Mesenchymal stem cell (in vitro differentiated cells and primary cell): ENCODE measurements at regions not wholly inside any gene's neighbourhood (a gene's known extent, or its start where the extent isn't known, plus 50 kb on each side); places are given as distances from the start of the nearest gene placed in this dataset.

Source experiments
- DNase-seq: peaks from one replicate; pipeline ENCODE4 v3.0.0-alpha.2; 2013
- H2AFZ ChIP-seq: one replicate; pipeline ENCODE4 v1.6.1; 2013; ENCODE audit warnings: low read depth, mild to moderate bottlenecking, control low read depth, inconsistent platforms, low read length, moderate library complexity
- H2AK5ac ChIP-seq: 2 replicates; pipeline ENCODE4 v1.6.1; 2013; ENCODE audit warnings: low read length, moderate library complexity, mild to moderate bottlenecking, inconsistent platforms; ENCODE audit not compliant: severe bottlenecking
- H2BK120ac ChIP-seq: one replicate; pipeline ENCODE4 v1.6.1; 2013; ENCODE audit warnings: low read depth, mild to moderate bottlenecking, inconsistent platforms, low read length, moderate library complexity
- H2BK12ac ChIP-seq, 2 experiments: one replicate each; pipeline ENCODE4 v1.6.1; 2013; ENCODE audit warnings: inconsistent platforms in 2 of 2, low read length in 2 of 2, mild to moderate bottlenecking in 2 of 2, moderate library complexity in 2 of 2, control low read depth in 1 of 2
- H2BK15ac ChIP-seq: one replicate; pipeline ENCODE4 v1.6.1; 2013; ENCODE audit warnings: mild to moderate bottlenecking, low read depth, inconsistent platforms; ENCODE audit not compliant: poor library complexity, severe bottlenecking
- H2BK5ac ChIP-seq: 2 replicates; pipeline ENCODE4 v1.6.1; 2013; ENCODE audit warnings: low read depth, mild to moderate bottlenecking, low read length, control low read depth, inconsistent platforms; ENCODE audit not compliant: poor library complexity, severe bottlenecking
- H3K14ac ChIP-seq, 2 experiments: one replicate each; pipeline ENCODE4 v1.6.1; 2013; ENCODE audit warnings: inconsistent platforms in 2 of 2, low read length in 2 of 2, control low read depth in 1 of 2, mild to moderate bottlenecking in 1 of 2, moderate library complexity in 1 of 2
- H3K18ac ChIP-seq, 2 experiments: one replicate each; pipeline ENCODE4 v1.6.1; 2013; ENCODE audit warnings: inconsistent platforms in 2 of 2, low read length in 2 of 2, control low read depth in 1 of 2, low read depth in 1 of 2, mild to moderate bottlenecking in 1 of 2
- H3K23ac ChIP-seq, 2 experiments: one replicate each; pipeline ENCODE4 v1.6.1; 2013; ENCODE audit warnings: inconsistent platforms in 2 of 2, low read length in 2 of 2, mild to moderate bottlenecking in 2 of 2, moderate library complexity in 2 of 2, control low read depth in 1 of 2
- H3K27ac ChIP-seq: 2 replicates; pipeline ENCODE4 v1.5.1; 2013; ENCODE audit warnings: mild to moderate bottlenecking, moderate library complexity, low read length, control low read depth, inconsistent platforms; ENCODE audit not compliant: poor library complexity, severe bottlenecking
- H3K27me3 ChIP-seq, 2 experiments: 2 replicates each; pipeline versions ENCODE4 v1.6.1 to v1.7.0; 2013; ENCODE audit warnings: low read length in 2 of 2, mild to moderate bottlenecking in 2 of 2, moderate library complexity in 2 of 2, control low read depth in 1 of 2, inconsistent platforms in 1 of 2; ENCODE audit not compliant: control insufficient read depth in 1 of 2, insufficient read depth in 1 of 2
- H3K36me3 ChIP-seq, 2 experiments: 2 replicates each; pipeline versions ENCODE4 v1.6.1 to v1.7.0; 2013; ENCODE audit warnings: low read length in 2 of 2, control low read depth in 1 of 2, inconsistent platforms in 1 of 2, low read depth in 1 of 2, mild to moderate bottlenecking in 1 of 2; ENCODE audit not compliant: insufficient read depth in 2 of 2, control insufficient read depth in 1 of 2
- H3K4ac ChIP-seq, 2 experiments: one replicate each; pipeline ENCODE4 v1.6.1; 2013; ENCODE audit warnings: inconsistent platforms in 2 of 2, low read length in 2 of 2, mild to moderate bottlenecking in 2 of 2, moderate library complexity in 2 of 2, control low read depth in 1 of 2, low read depth in 1 of 2
- H3K4me1 ChIP-seq: 2 replicates; pipeline ENCODE4 v1.6.1; 2013; ENCODE audit warnings: low read depth, low read length, control low read depth; ENCODE audit not compliant: control insufficient read depth, insufficient read depth
- H3K4me2 ChIP-seq: 2 replicates; pipeline ENCODE4 v1.6.1; 2013; ENCODE audit warnings: low read length, mild to moderate bottlenecking, inconsistent platforms; ENCODE audit not compliant: poor library complexity, severe bottlenecking
- H3K4me3 ChIP-seq, 2 experiments: 2 replicates each; pipeline versions ENCODE4 v1.5.1 to v1.7.0; 2013; ENCODE audit warnings: low read length in 2 of 2, mild to moderate bottlenecking in 2 of 2, control low read depth in 1 of 2, low read depth in 1 of 2; ENCODE audit not compliant: insufficient read depth in 1 of 2
- H3K79me1 ChIP-seq: replicated peaks from 2 replicates; pipeline ENCODE4 v1.6.1; 2013; ENCODE audit warnings: mild to moderate bottlenecking, control low read depth, low read length, inconsistent platforms; ENCODE audit not compliant: poor library complexity, severe bottlenecking
- H3K9ac ChIP-seq: 2 replicates; pipeline ENCODE4 v1.7.0; 2013; ENCODE audit warnings: mild to moderate bottlenecking, low read length, moderate library complexity
- H3K9me3 ChIP-seq: 2 replicates; pipeline ENCODE4 v1.7.0; 2013; ENCODE audit warnings: mild to moderate bottlenecking, low read length; ENCODE audit not compliant: control insufficient read depth
- H4K8ac ChIP-seq: one replicate; pipeline ENCODE4 v1.6.1; 2013; ENCODE audit warnings: inconsistent platforms, mild to moderate bottlenecking, low read length, moderate library complexity
- H4K91ac ChIP-seq: one replicate; pipeline ENCODE4 v1.6.1; 2013; ENCODE audit warnings: mild to moderate bottlenecking, low read length, inconsistent platforms
- WGBS: methylation state at CpG from one replicate; pipeline ENCODE4 v1.1.7; 2013; ENCODE audit warnings: mixed read lengths; 5-methylcytosine and 5-hydroxymethylcytosine counted together

DNA sequence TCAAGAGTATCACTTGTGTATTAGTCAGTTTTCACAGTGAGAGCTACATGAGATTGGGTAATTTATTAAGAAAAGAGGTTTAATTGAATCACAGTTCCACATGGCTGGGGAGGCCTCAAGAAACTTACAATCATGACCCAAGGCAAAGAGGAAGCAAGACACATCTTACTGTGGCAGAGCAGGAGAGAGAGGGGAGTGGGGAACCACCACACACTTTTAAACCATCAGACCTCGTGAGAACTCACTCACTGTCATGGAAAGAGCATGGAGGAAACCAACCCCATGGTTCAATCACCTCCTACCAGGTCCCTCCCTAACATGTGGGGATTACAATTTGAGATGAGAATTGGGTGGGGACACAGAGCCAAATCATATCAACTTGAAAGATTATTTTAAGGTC lies 522.9 kb downstream of the FLRT2 start:
- Histone ChIP-seq H3K4me2 (no peak overlapping the region), H3K4me3 (no peak overlapping the region), H2BK12ac (no peak overlapping the region), H2BK5ac (no peak overlapping the region), H3K18ac (no peak overlapping the region), H3K79me1 (no peaks in the 10 kb centered on the region), H2AK5ac (no peak overlapping the region), H3K36me3 (no peaks in the 10 kb centered on the region), H4K91ac (no peak overlapping the region), H2BK120ac (no peak overlapping the region), H3K4ac (no peak overlapping the region), H3K27me3 (no peaks in the 10 kb centered on the region), H3K23ac (no peak overlapping the region), H3K14ac (no peak overlapping the region), H3K9me3 (no peaks in the 10 kb centered on the region), H3K27ac (no peak overlapping the region), H3K9ac (no peak overlapping the region), H2BK15ac (no peak overlapping the region), H2AFZ (no peak overlapping the region), H3K4me1 (no peaks in the 10 kb centered on the region), H4K8ac (no peak overlapping the region)
- WGBS = no CpG with 5 or more reads among the region's 1 CpG
- no peak for DNase-seq

DNA sequence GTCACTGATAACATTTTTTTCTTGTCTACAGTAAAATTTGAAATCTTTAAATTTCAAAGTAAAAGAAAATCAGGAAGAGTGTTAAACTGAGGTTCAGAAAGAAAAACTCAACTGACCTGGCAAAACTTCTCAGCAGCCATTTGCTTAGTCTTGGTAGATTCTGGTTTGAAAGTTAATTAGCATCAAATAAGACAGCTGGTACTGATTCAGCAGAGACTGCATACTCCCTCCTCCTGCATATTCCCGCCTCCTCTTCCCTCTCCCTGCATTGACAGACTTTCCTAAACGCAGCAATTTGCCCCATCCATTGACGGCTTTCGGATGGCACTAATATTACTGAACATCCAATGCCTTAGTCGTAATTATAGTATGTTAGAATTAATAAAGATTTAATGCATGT lies 520.8 kb downstream of the FLRT2 start:
- H4K8ac ChIP-seq = no peak overlapping the region
- no peaks in the 10 kb centered on the region for H3K9me3 ChIP-seq
- H3K4me1 ChIP-seq = no peaks in the 10 kb centered on the region
- H2BK120ac ChIP-seq = no peak overlapping the region
- no peak overlapping the region for H2BK12ac ChIP-seq
- no peak overlapping the region for H2AK5ac ChIP-seq
- no peak overlapping the region for H3K18ac ChIP-seq
- no peak overlapping the region for H3K4me3 ChIP-seq
- H2AFZ ChIP-seq = no peak overlapping the region
- H3K79me1 ChIP-seq = no peaks in the 10 kb centered on the region
- H3K36me3 ChIP-seq = no peaks in the 10 kb centered on the region
- H3K23ac ChIP-seq = no peak overlapping the region
- peaks cover 0 to 3% of the 10 kb centered on the region in 2 experiments for H3K27me3 ChIP-seq
- H3K4me2 ChIP-seq = no peak overlapping the region
- no peak overlapping the region for H4K91ac ChIP-seq
- H2BK15ac ChIP-seq = no peak overlapping the region
- H3K14ac ChIP-seq = no peak overlapping the region
- WGBS = 69% methylated on average over 2 of the region's 5 CpGs
- H3K9ac ChIP-seq = no peak overlapping the region
- no peak overlapping the region for H2BK5ac ChIP-seq
- no peak overlapping the region for H3K4ac ChIP-seq
- DNase-seq = no peak
- no peak overlapping the region for H3K27ac ChIP-seq

DNA sequence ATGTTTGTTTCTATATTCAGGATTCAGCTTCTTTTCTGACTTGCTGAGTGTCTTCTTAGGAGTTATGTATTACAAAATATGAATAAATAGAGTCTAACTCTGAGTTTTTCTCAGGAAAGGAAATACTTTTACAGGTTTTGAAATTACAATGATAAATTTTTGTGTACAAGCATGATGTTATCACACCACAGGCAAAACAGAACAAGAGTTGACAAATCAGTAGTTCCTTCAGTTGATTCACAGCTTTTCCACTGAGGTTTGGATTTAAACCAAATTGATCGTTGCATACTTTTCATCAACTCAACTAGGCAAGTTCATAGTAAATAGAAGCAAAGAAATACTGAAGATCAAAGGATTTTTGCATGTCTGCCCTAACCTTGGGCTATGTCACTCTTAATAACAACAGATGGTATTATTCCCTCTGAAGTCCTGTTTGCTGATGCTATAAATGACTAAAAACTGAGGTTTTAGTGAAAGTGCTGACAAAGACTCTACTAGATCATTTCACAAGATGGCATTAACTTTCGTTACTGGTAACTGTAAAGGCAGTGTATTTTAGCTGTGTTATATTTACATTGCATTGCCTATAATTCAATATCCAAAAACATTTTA lies 520.2 kb downstream of the FLRT2 start:
- H2AFZ ChIP-seq = no peak overlapping the region
- no peak overlapping the region for H3K27ac ChIP-seq
- H3K4me3 ChIP-seq = no peak overlapping the region
- WGBS = no CpG with 5 or more reads among the region's 2 CpGs
- no peaks in the 10 kb centered on the region for H3K4me1 ChIP-seq
- H3K27me3 ChIP-seq = peaks cover 0 to 3% of the 10 kb centered on the region in 2 experiments
- no peak overlapping the region for H2BK15ac ChIP-seq
- no peak overlapping the region for H4K8ac ChIP-seq
- H2BK120ac ChIP-seq = no peak overlapping the region
- H3K23ac ChIP-seq = no peak overlapping the region
- H3K79me1 ChIP-seq = no peaks in the 10 kb centered on the region
- no peak overlapping the region for H2AK5ac ChIP-seq
- no peaks in the 10 kb centered on the region for H3K36me3 ChIP-seq
- DNase-seq = no peak
- no peak overlapping the region for H4K91ac ChIP-seq
- no peak overlapping the region for H3K9ac ChIP-seq
- no peak overlapping the region for H3K4me2 ChIP-seq
- H3K14ac ChIP-seq = no peak overlapping the region
- no peak overlapping the region for H2BK5ac ChIP-seq
- no peak overlapping the region for H3K4ac ChIP-seq
- no peaks in the 10 kb centered on the region for H3K9me3 ChIP-seq
- H2BK12ac ChIP-seq = no peak overlapping the region
- H3K18ac ChIP-seq = no peak overlapping the region

DNA sequence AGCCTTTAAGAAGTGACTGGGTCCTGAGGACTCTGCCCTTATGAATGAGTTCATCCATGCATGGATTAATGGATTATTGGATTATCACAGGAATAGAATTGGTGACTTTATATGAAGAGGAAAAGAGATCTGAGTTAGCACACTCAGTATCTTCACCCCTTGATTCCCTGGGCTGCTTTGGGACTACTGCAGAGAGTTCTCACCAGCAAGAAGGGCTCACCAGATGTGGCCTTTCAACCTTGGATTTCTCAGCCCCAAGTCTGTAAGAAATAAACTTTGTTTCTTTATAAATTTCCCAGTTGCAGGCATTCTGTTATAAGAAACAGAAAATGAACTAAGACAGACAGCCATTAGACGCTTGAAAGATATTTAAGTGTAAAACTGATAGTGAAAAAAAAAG lies 509.2 kb downstream of the FLRT2 start:
- Histone ChIP-seq H3K4me2 (no peak overlapping the region), H2AK5ac (no peak overlapping the region), H3K27ac (no peak overlapping the region), H2BK120ac (no peak overlapping the region), H2AFZ (no peak overlapping the region), H3K79me1 (no peaks in the 10 kb centered on the region), H2BK15ac (no peak overlapping the region), H3K4me1 (no peaks in the 10 kb centered on the region), H4K8ac (no peak overlapping the region), H3K4me3 (no peak overlapping the region), H3K18ac (no peak overlapping the region), H3K4ac (no peak overlapping the region), H2BK12ac (no peak overlapping the region), H3K9ac (no peak overlapping the region), H3K9me3 (no peaks in the 10 kb centered on the region), H3K36me3 (no peaks in the 10 kb centered on the region), H3K23ac (no peak overlapping the region), H3K27me3 (no peaks in the 10 kb centered on the region), H3K14ac (no peak overlapping the region), H4K91ac (no peak overlapping the region), H2BK5ac (no peak overlapping the region)
- no peak for DNase-seq
- WGBS = no CpG with 5 or more reads among the region's 1 CpG
